NCI-H226 (cell line): ENCODE measurements at regions not wholly inside any gene's neighbourhood (a gene's known extent, or its start where the extent isn't known, plus 50 kb on each side); places are given as distances from the start of the nearest gene placed in this dataset.

ENCODE experiments used
- DNase-seq: peaks from one replicate; pipeline ENCODE4 v3.0.0-alpha.2; 2015

- no peak for DNase-seq
Measured at GRCh38 chr10:121284936-121285335, 313.3 kb downstream of the FGFR2 start.

- no peak for DNase-seq
Measured at GRCh38 chr10:121285406-121286196, 312.6 kb downstream of the FGFR2 start.

GRCh38 chr10:121288011-121288410 is 310.2 kb downstream of the FGFR2 start:
- DNase-seq = no peak

GRCh38 chr10:121288864-121289661 is 309.2 kb downstream of the FGFR2 start:
- no peak for DNase-seq

GRCh38 chr10:121289800-121290199 is 308.4 kb downstream of the FGFR2 start:
- DNase-seq = no peak

GRCh38 chr10:121290674-121291073 is 307.6 kb downstream of the FGFR2 start:
- DNase-seq = no peak

DNA sequence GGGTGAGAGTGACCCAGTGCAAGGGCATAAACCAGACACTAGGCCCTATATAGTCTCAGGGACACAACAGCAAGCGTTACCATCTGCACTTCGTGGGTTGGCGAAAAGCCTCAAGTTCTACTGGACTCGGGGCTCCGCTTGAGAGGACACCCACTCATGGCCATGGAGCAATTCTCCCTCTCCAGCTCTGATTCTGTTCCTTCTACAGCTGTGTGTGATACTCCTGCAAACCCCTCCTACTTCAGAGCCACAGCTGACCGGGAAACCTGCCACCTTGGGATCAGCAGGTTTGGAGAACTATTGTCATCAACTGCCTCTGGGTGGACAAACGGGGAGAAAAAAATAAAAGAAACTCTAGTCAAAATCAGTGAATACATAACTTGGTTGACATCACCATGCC is 306.9 kb downstream of the FGFR2 start:
- DNase-seq = no peak

- no peak for DNase-seq
Measured at GRCh38 chr10:121291823-121292222, 306.4 kb downstream of the FGFR2 start.

DNA sequence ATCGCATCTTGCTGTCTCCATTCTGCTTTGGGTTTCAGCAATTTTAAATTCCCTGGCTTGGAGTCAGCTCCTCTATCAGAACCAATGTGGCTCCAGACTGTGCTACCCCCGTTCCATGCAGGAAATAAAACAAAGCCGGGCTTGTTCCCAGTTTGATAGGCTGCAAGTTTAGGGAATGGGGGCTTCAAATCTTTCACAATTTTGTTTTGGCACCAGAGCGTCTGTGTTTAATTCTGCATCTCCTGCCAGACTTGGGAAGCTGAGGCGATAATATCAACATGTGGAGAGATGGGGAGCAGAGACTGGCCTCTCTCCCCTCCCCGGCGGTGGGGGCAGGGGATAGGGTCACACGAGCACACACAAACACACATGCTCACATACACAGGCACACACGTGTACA is 305.9 kb downstream of the FGFR2 start:
- DNase-seq = no peak

DNA sequence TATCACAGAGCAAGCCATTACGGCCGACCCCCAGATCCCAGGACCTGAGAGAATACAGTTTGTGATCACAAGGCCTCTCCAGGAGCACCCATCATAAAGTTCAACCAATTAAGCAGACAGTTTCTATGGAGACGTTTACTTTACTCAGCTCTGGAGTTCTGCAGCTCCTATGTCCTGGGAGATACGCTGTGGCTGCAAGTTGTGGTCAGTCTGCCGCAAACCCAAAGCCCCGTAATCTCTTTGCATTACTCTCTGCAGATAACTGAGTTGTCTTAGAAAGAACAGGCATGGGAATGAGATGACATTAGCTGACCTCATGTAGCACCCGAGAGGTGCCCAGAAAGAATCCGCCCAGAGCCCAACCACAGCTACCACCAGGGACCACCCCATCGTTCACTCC is 305.1 kb downstream of the FGFR2 start:
- DNase-seq = no peak

DNA sequence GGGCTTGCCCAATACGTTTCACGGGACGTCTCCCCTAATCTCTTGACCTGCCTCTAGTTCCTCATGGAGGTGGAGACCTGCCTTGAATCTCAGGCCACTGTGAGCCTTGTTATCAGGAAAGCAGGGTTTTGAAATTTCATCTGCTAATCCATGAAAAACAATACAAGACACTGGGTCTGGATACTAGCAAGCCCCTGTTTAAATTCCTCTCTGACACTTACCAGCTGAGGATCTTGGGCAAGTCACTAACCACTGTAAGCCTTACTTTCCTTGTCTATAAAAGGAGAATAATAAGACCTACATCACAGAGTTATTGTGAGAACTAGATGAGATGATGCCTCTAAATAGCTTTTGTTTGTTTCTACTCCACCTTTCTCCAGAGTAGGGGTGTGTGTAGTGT is 303.6 kb downstream of the FGFR2 start:
- DNase-seq = no peak

- DNase-seq = no peak
Measured at GRCh38 chr10:121296378-121296777, 301.9 kb downstream of the FGFR2 start.

- no peak for DNase-seq
Measured at GRCh38 chr10:121296881-121297585, 301.2 kb downstream of the FGFR2 start.

GRCh38 chr10:121300723-121301122 is 297.5 kb downstream of the FGFR2 start:
- DNase-seq = no peak

GRCh38 chr10:121302541-121303180 is 295.6 kb downstream of the FGFR2 start:
- no peak for DNase-seq

DNA sequence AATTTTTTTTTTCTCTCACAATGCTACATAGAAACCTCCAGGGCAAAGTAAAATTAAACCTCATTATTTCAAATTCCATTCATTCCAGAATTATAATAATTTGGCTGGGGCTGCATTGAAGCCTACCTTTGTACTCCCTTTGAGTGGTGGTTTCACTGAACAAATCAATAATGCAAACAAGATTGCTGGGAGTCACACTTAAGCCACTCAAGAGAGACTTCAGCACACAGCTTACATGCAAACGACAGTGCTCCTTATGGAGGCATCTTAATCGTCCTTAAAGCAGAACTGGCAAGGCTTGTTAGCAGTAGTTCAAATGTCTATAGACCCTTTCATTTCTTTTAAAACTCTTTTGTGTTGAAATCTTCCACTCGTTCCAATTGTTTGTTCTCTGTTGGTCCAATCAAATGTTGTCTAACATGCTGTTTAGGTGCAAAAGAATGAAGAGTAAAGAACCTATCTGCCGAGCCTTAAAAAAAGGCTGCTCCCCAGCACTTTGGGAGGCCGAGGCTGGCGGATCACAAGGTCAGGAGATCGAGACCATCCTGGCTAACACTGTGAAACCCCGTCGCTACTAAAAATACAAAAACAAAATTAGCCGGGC is 294.9 kb downstream of the FGFR2 start:
- no peak for DNase-seq

DNA sequence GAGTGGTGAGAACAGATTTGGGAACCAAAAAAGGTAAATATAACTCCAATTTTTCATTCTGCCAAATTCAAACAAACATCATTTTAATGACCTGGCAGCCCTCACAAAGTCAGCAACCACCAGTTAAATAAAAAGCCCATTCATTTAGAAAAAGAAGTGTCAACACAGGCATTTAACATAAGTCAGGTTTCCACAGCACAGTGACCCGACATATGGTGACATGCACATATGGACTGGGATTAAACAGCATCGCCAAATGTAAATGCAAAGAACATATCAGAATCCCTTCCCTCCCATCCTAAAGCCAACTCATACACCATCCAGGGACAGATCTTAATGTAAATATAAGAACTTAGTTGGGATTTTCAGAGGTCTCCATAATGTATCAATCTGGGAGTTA is 293.2 kb downstream of the FGFR2 start:
- no peak for DNase-seq

- no peak for DNase-seq
Measured at GRCh38 chr10:121306159-121306673, 292.0 kb downstream of the FGFR2 start.

GRCh38 chr10:121307411-121307980 is 290.7 kb downstream of the FGFR2 start:
- no peak for DNase-seq

DNA sequence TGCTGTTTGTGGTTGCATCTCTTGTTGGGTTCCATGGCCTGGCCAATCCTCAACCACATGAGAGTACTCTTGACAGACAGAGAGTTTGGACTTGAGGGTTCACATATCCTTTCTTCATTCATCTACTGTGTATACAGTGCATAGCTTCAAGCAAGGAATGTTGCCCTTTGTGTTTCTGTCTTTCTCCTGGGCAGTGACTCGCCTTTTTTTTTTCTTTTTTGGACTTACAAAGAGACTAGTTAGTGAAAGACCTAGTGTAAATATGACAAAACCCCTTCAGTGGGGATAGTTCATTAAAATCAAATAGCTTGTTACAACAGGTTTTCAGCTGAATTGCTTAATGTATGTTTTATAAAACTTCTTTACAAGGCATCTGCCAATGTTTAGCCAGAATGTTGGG is 290.2 kb downstream of the FGFR2 start:
- DNase-seq = no peak

DNA sequence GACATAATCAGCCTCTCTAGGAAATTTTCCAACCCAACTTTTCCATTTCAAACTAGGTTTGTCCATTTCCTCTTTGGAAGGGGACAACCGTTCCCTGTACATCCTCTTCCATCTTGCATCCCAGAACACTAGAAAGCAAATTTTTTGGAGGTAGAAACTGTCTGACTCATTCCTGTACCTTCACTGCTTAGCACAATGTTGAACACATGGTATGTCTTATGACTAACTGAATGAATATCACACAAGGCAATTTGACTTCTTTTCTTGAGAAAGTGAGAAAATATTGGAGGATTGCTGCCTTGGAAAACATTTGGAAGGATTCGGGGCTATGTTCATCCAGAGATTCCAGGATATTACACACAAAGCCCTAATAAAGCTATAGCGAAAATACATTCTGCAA is 289.1 kb downstream of the FGFR2 start:
- DNase-seq = no peak

DNA sequence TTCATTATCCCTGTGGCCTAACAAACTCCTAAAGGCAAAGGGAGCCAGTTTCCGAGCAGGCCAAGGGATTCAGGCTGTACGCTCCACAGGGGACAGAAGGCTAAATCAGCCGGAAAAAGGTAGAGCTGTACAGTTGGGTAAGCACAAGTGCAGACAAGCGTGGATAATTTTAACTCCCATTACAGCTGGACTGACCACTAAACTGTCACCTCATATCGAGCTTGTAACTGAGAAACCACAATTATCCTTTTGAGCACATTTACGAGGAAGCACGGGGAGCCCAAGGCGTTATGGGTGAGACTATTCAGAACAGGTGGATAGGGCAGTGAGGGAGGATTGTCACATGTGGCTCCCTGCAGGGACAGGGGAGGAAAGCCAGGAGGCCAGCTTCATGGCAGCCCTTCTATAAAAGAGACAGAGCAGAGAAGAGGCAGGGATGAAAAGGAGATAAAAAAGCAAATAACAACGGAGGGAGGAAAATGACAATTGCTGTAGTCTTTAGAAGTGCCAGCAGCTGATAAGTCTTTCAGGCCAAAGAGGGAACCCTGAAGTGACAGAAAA is 288.0 kb downstream of the FGFR2 start:
- DNase-seq = no peak
